ENCODE measurements at regions not wholly inside any gene's neighbourhood (a gene's known extent, or its start where the extent isn't known, plus 50 kb on each side); places are given as distances from the start of the nearest gene placed in this dataset.

DNA sequence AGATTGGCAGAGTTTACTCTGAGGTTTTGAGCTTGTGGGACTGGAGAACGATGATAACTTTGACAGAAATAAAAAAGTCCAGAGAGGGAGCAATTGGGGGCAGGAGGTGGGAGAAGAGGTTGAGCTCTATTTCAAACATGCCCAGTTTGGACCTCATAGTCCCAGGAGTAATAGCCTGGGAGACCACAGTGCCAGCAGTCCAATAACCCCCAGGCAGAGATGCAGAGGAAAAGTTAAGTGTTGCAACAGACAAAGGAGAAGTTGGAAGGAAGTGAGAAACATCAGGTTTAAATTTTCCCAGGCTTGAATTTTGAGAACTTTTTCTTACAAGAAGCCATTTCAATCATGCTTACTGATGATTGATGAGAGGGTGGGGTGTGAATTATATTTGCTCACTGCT lies 117.0 kb upstream of the GHR start:
- ATAC-seq (no peak), DNase-seq (ENCODE audit: low read depth, low spot score) (no peak)
- intact Hi-C loops (cut with micrococcal nuclease), result no loop called here
- Histone ChIP-seq H3K27ac (ENCODE audit: low read depth, low read length) (no peak overlapping the region), H3K36me3 (ENCODE audit: control insufficient read depth in 1 of 2, insufficient read depth in 2 of 2, low read length in 2 of 2) (no peaks in the 10 kb centered on the region), H3K4me3 (replicated peaks in 1 of 2; ENCODE audit: low read depth in 1 of 2, low read length in 2 of 2) (no peak overlapping the region), H3K4me2 (ENCODE audit: low read length) (no peak overlapping the region), H3K79me2 (ENCODE audit: insufficient read depth, low read length) (no peaks in the 10 kb centered on the region), H4K20me1 (ENCODE audit: insufficient read depth) (no peaks in the 10 kb centered on the region), H3K9me2 (ENCODE audit: insufficient read depth) (no peaks in the 10 kb centered on the region), H3K27me3 (ENCODE audit: insufficient read depth, low read length) (no peaks in the 10 kb centered on the region), H3K4me1 (ENCODE audit: control insufficient read depth in 1 of 2, insufficient read depth in 2 of 2, low read length in 2 of 2) (no peaks in the 10 kb centered on the region), H2AFZ (ENCODE audit: low read depth, low read length, poor library complexity, severe bottlenecking) (no peak overlapping the region), H3K9me3 (ENCODE audit: control insufficient read depth in 1 of 2, insufficient read depth in 1 of 2, low read depth in 1 of 2, low read length in 2 of 2) (no peaks in the 10 kb centered on the region; a peak in 1 of 4 replicates), H3K9ac (ENCODE audit: low read length) (no peak overlapping the region)
- no TSS peak for BruUV-seq (replicated peaks)
- POLR2A ChIA-PET, result no interaction called here
- TF ChIP-seq, protein P1, sequence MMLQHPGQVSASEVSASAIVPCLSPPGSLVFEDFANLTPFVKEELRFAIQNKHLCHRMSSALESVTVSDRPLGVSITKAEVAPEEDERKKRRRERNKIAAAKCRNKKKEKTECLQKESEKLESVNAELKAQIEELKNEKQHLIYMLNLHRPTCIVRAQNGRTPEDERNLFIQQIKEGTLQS (IDR thresholded peaks at IDR 0.05), result no peak
- TF ChIP-seq EZH2phosphoT487 (IDR thresholded peaks at IDR 0.05; ENCODE audit: borderline replicate concordance) (no peak), CEBPB (IDR thresholded peaks at IDR 0.05; ENCODE audit: low read depth) (no peak), TCF7L2 (IDR thresholded peaks at IDR 0.05; ENCODE audit: borderline replicate concordance, extremely low read depth, insufficient read depth, insufficient read length) (no peak), SIN3A (IDR thresholded peaks at IDR 0.05; ENCODE audit: low read depth) (no peak), YY1 (IDR thresholded peaks at IDR 0.05; ENCODE audit: extremely low read depth, insufficient replicate concordance, low read depth, low read length) (no peak), ZFX (IDR thresholded peaks at IDR 0.05) (no peak), EGR1 (IDR thresholded peaks at IDR 0.05; ENCODE audit: low read depth) (no peak), EZH2 (IDR thresholded peaks at IDR 0.05) (no peak), SP1 (IDR thresholded peaks at IDR 0.05; ENCODE audit: low read depth) (no peak)
- RAD21 ChIA-PET (ENCODE audit: low non-redundant PET in 1 of 2, low total read pairs in 2 of 2, uncharacterized antibody in 2 of 2, unreplicated experiment in 2 of 2), result no interaction called here
- CTCF ChIA-PET, result no interaction called here

DNA sequence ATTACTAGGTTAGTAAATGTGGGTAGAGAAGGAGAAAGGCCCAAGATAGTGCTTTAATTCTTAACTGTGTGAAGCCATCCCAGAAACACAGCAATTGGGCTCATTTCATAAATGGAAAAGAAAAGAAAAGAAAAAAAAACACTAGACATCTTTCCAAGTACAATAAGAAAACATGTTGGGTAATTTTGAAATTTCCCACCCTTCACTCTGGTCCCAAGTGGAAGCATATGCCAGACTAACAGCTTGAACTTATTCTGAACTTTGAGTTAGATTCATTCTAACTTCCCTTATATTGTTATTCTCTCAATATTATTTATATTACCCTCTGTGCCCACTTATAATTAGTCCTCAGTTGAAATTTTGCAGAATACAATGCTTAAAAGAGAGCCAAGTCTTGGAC lies 113.4 kb upstream of the GHR start:
- intact Hi-C loops (cut with micrococcal nuclease), result no loop called here
- Histone ChIP-seq H4K20me1 (ENCODE audit: insufficient read depth) (no peaks in the 10 kb centered on the region), H3K36me3 (ENCODE audit: control insufficient read depth in 1 of 2, insufficient read depth in 2 of 2, low read length in 2 of 2) (no peaks in the 10 kb centered on the region), H3K79me2 (ENCODE audit: insufficient read depth, low read length) (no peaks in the 10 kb centered on the region), H3K27me3 (ENCODE audit: insufficient read depth, low read length) (no peaks in the 10 kb centered on the region), H3K4me3 (replicated peaks in 1 of 2; ENCODE audit: low read depth in 1 of 2, low read length in 2 of 2) (no peak overlapping the region), H3K9ac (ENCODE audit: low read length) (no peak overlapping the region), H3K27ac (ENCODE audit: low read depth, low read length) (no peak overlapping the region), H3K9me2 (ENCODE audit: insufficient read depth) (no peaks in the 10 kb centered on the region), H2AFZ (ENCODE audit: low read depth, low read length, poor library complexity, severe bottlenecking) (no peak overlapping the region), H3K4me2 (ENCODE audit: low read length) (no peak overlapping the region), H3K9me3 (ENCODE audit: control insufficient read depth in 1 of 2, insufficient read depth in 1 of 2, low read depth in 1 of 2, low read length in 2 of 2) (no peaks in the 10 kb centered on the region), H3K4me1 (ENCODE audit: control insufficient read depth in 1 of 2, insufficient read depth in 2 of 2, low read length in 2 of 2) (no peaks in the 10 kb centered on the region)
- ChIA-PET RAD21 (ENCODE audit: low non-redundant PET in 1 of 2, low total read pairs in 2 of 2, uncharacterized antibody in 2 of 2, unreplicated experiment in 2 of 2) (no interaction called here), CTCF (no interaction called here), POLR2A (no interaction called here)
- no TSS peak for BruUV-seq (replicated peaks)
- DNase-seq (ENCODE audit: low read depth, low spot score), result no peak
- TF ChIP-seq REST (IDR thresholded peaks at IDR 0.05; ENCODE audit: low read depth), result no peak
- TF ChIP-seq JUND (IDR thresholded peaks at IDR 0.05), result no peak
- no peak for TF ChIP-seq ZNF274 (IDR thresholded peaks at IDR 0.05; ENCODE audit: low read depth, low read length)
- TF ChIP-seq EZH2phosphoT487 (IDR thresholded peaks at IDR 0.05; ENCODE audit: borderline replicate concordance), result no peak
- no peak for TF ChIP-seq ZBTB33 (IDR thresholded peaks at IDR 0.05; ENCODE audit: extremely low read depth, insufficient replicate concordance, low read length)
- no peak for ATAC-seq
